ENCODE measurements at regions not wholly inside any gene's neighbourhood (a gene's known extent, or its start where the extent isn't known, plus 50 kb on each side); places are given as distances from the start of the nearest gene placed in this dataset.

DNA sequence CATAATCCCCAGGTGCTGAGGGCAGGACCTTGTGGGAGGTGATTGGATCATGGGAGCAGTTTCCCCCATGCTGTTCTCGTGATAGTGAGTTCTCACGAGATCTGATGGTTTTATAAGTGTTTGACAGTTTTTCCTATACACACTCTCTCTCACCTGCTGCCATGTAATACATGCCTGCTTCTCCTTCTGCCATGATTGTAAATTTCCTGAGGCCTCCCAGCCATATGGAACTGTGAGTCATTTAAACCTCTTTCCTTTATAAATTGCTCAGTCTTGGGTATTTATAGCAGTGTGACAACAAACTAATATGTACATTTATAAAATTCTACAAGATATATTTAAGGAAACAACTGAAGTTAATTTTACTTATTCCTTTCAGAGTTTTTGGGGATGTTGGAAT is 170.8 kb upstream of the BET1 start:
- TF ChIP-seq POLR2AphosphoS5 (IDR thresholded peaks at IDR 0.05; ENCODE audit: borderline replicate concordance, low read depth, low read length): no peak
- no peak for TF ChIP-seq EZH2 (IDR thresholded peaks at IDR 0.05)

All from SK-N-MC (cell line).